Choroid plexus epithelial cell (primary cell): ENCODE measurements at regions not wholly inside any gene's neighbourhood (a gene's known extent, or its start where the extent isn't known, plus 50 kb on each side); places are given as distances from the start of the nearest gene placed in this dataset.
"Not testable (repeated sequence)": the region's sequence is repeated elsewhere in the genome, so short reads cannot be mapped to it uniquely, and the experiment has no call there.

Source experiments
- DNase-seq: peaks from one replicate; pipeline ENCODE4 v3.0.0-alpha.2; 2010; ENCODE audit warnings: low read depth
- H3K4me3 ChIP-seq: 2 replicates; pipeline ENCODE4 v1.5.1; 2011; ENCODE audit warnings: low read depth, mild to moderate bottlenecking, control low read depth, low read length, moderate library complexity
- TF ChIP-seq, protein P1 (sequence below): conservative IDR thresholded peaks from 2 replicates; pipeline ENCODE4 v1.5.1; 2011; ENCODE audit warnings: low read depth, mild to moderate bottlenecking, control low read depth, inconsistent platforms, low read length, moderate library complexity

DNA sequence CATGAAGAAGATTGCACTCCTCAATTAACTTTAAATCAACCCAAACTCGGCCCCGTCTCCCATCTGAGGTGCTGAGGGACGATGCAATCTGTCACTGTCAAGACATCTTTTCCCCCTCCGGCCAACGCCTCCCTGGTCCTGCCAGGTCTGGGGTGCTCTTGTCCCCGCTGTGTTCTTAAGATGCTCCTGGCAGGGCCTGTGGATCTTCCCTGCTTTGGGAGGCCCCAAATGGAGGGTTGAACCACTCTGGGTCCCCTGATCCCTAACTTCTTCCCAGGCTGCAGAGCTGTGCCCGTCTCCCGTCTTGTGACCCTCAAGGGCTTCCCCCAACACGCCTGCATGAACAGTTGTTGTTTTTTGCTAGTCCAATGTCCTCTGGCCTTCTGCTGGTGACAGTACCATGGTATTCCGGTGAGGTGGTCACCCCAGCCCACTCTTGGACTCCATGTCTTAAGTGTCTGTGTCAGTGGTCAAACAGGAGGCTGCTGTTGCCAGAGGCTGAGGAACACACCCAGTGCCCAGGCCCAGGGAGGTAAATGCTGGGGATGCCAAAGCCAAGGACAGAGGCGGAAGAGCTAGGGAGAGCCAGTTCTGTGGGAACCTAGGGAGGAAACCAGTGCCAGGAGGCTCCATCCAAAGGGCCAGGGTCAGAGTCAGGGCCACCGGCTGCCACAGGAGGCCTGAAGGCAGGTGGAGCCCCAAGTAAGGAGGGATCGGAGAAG lies 70.6 kb upstream of the SHANK2 start:
- no peak for DNase-seq
- H3K4me3 ChIP-seq: no peak overlapping the region
- TF ChIP-seq, protein P1, sequence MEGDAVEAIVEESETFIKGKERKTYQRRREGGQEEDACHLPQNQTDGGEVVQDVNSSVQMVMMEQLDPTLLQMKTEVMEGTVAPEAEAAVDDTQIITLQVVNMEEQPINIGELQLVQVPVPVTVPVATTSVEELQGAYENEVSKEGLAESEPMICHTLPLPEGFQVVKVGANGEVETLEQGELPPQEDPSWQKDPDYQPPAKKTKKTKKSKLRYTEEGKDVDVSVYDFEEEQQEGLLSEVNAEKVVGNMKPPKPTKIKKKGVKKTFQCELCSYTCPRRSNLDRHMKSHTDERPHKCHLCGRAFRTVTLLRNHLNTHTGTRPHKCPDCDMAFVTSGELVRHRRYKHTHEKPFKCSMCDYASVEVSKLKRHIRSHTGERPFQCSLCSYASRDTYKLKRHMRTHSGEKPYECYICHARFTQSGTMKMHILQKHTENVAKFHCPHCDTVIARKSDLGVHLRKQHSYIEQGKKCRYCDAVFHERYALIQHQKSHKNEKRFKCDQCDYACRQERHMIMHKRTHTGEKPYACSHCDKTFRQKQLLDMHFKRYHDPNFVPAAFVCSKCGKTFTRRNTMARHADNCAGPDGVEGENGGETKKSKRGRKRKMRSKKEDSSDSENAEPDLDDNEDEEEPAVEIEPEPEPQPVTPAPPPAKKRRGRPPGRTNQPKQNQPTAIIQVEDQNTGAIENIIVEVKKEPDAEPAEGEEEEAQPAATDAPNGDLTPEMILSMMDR: no peak

DNA sequence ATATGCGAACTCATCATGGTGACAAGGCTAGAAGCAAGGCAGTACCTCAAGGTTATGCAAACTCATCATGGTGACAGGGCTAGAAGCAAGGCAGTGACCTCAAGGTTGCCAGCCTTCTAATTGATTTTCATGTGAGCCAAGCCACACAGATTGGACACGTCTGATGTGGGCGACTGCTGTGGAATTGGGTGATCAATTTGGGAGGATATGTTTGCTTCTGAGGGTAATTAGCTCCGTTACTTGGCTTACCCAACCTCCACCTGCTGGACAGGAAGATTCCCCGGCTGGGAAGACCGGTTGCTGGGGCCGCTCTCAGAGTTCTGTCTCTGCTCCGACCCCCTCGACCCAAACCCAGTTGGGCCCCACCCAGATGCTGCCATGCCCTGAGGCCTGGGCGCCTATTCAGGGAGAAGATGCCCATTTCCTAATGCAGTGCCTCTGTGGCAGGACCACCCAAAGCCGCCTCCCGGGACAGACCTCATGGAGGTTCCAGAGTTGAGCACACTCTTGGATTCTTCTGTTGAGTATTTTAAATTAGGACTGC lies 69.9 kb upstream of the SHANK2 start:
- H3K4me3 ChIP-seq: no peak overlapping the region
- TF ChIP-seq, protein P1: no peak
- DNase-seq: no peak

DNA sequence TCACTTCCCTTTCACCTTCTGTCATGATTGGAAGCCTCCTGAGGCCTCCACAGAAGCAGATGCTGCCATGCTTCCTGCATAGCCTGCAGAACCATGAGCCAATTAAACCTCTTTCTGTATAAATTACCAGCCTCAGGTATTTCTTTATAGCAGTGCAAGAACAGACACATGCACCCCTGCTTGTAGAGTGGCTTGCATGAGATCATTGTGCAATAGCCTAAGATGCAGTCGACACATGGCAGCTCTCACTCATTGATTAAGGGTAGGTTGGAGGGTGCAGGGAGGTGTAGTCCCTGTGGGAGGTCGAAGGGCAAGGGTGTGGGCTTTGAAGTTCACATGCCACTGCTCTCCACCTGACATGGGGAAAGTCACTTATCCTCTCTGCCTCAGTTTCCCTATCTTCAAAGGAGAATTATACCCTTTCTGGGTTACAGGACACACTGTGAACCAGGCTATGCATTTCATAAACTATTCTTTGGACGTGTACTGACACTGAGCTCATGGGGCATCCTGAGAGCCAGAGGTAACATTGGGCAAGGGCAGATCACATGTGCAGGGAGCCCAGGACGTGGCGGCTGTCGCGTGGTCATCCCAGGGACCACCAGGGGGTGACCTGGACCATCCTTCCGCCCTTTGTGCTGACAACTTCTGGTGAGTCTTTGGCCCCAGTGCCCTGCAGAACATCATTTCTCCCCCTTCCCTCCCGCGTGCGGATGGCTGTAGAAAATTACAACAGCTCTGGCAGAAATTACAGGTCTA lies 69.2 kb upstream of the SHANK2 start:
- DNase-seq: no peak
- H3K4me3 ChIP-seq: no peak overlapping the region
- TF ChIP-seq, protein P1: no peak

DNA sequence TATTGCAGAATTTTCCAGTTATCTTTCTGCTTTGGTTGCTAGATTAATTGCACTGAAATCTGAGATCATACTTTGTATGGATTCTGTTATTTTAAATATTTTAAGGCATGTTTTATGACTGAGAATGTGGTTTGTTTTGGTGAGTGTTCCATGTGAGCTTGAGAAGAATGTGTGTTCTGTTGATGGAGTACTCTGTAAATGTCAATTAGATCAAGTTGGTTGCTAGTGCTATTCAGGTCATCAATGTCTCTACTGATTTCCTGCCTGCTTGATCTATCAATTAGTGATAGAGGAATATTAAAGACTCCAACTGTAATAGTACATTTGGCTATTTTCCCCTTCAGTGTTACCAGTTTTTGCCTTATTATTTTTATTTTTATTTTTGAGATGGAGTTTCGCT lies 64.3 kb upstream of the SHANK2 start:
- H3K4me3 ChIP-seq: no peak overlapping the region
- TF ChIP-seq, protein P1: no peak
- no peak for DNase-seq

DNA sequence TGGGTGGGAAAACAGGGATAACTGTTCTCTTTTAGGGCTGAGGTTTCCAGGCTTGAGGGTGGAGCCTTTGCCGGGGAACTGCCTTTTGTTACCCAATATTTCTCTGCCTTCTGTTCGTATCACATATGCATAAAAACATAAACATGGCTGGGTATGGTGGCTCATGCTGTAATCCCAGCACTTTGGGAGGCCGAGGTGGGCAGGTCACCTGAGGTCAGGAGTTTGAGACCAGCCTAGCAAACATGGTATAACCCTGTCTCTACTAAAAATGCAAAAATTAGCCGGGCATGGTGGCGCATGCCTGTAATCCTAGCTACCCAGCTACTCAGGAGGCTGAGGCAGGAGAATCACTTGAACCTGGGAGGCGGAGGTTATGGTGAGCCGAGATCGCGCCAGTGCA lies 60.2 kb upstream of the SHANK2 start:
- not testable (repeated sequence) for DNase-seq, H3K4me3 ChIP-seq

DNA sequence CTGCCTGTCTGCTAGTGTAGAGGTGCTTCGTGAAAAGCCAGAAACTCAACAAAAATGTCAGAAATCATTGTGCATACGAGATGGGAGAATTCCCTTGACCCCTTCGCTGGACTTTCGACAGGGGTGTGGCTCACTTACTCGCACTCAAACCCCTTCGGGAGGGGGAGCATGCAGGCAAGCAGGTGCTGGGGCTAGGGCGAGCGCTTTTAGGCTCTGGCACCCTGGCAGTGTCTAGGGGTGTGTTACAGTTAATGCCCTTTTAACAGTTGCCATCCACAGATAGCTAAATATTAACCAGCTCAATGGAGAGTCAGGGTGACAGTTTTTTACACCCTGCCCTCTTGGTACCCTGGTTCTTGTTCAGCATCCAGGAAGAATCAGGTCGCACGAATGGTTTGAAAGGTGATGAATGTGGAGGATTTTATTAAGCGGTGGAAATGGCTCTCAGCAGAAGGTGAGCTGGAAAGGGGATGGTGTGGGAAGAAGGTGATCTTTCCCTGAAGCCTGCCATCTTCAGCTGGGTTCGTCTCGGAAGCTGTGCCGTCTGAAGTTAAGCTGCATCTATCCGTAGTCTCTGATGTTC lies 59.6 kb upstream of the SHANK2 start:
- TF ChIP-seq, protein P1: no peak
- no peak for DNase-seq
- H3K4me3 ChIP-seq: no peak overlapping the region

DNA sequence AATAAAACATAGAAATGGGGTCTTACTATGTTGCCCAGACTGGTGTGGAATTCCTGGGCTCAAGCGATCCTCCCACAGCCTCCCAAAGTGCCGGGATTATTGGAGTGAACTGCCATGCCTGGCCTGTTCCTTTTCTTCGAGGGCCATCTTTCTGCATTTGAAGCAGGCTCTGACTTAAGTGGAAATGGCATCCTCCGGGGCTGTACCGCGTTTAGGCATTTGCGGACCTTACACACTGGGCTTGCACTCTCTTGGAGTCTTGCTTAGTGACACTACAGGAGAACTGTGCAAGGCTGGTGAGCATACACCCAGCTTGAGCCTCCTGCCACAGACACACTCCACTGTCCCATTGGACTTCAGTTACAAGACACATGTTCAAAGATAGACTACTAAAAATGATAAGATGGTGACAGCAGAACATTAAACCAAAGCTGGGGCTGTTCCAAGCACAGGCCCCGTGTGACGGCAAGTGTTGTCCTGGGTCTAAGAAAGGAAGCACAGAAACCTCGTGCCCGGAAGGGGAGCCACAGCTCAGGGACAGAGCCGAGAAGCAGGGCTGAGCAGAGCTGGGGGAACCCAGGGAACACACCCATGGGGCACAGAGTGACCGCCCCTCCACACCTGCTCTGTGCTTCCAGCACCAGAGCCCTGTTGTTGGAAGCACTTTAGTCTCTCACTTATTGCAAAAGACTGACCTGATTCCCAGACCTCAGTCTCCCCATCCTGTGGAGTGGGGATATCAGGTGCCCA lies 59.0 kb upstream of the SHANK2 start:
- no peak for DNase-seq
- no peak overlapping the region for H3K4me3 ChIP-seq
- TF ChIP-seq, protein P1: no peak
